Neuronal stem cell (in vitro differentiated cells): ENCODE measurements at regions not wholly inside any gene's neighbourhood (a gene's known extent, or its start where the extent isn't known, plus 50 kb on each side); places are given as distances from the start of the nearest gene placed in this dataset.

Experiments
- DNase-seq: peaks from one replicate; pipeline ENCODE4 v3.0.0-alpha.2; 2013; ENCODE audit warnings: low spot score
- H2AFZ ChIP-seq: one replicate; pipeline ENCODE4 v1.6.1; 2013; ENCODE audit warnings: mild to moderate bottlenecking, low read length, inconsistent platforms
- H2AK5ac ChIP-seq: 2 replicates; pipeline ENCODE4 v1.6.1; 2013; ENCODE audit warnings: low read depth, mild to moderate bottlenecking, inconsistent platforms, low read length, moderate library complexity, mixed read lengths
- H2BK120ac ChIP-seq: 2 replicates; pipeline ENCODE4 v1.6.1; 2013; ENCODE audit warnings: low read depth, mild to moderate bottlenecking, inconsistent platforms, low read length, moderate library complexity, mixed read lengths
- H2BK12ac ChIP-seq: one replicate; pipeline ENCODE4 v1.6.1; 2013; ENCODE audit warnings: low read length, inconsistent platforms
- H2BK15ac ChIP-seq: 2 replicates; pipeline ENCODE4 v1.6.1; 2013; ENCODE audit warnings: mild to moderate bottlenecking, low read length, inconsistent platforms, mixed read lengths
- H2BK5ac ChIP-seq: one replicate; pipeline ENCODE4 v1.6.1; 2013; ENCODE audit warnings: inconsistent platforms, mild to moderate bottlenecking, low read length, moderate library complexity
- H3K14ac ChIP-seq: one replicate; pipeline ENCODE4 v1.6.1; 2013; ENCODE audit warnings: low read length, inconsistent platforms
- H3K18ac ChIP-seq: 2 replicates; pipeline ENCODE4 v1.6.1; 2013; ENCODE audit warnings: low read length, inconsistent platforms
- H3K23ac ChIP-seq: 2 replicates; pipeline ENCODE4 v1.6.1; 2013; ENCODE audit warnings: low read depth, mild to moderate bottlenecking, mixed read lengths, low read length, inconsistent platforms; ENCODE audit not compliant: poor library complexity
- H3K27ac ChIP-seq: replicated peaks from 3 replicates; pipeline ENCODE4 v1.5.1; 2013; ENCODE audit warnings: low read length, inconsistent platforms
- H3K27me3 ChIP-seq, 3 experiments: 2 replicates each; pipeline ENCODE4 v1.6.1; 2013; ENCODE audit warnings: low read length in 3 of 3, mild to moderate bottlenecking in 2 of 3, inconsistent platforms in 1 of 3, low read depth in 1 of 3, mixed read lengths in 1 of 3, moderate library complexity in 1 of 3; ENCODE audit not compliant: control insufficient read depth in 3 of 3, insufficient read depth in 3 of 3
- H3K36me3 ChIP-seq, 2 donors: replicated peaks in 1 of 2; 2 replicates each; pipeline ENCODE4 v1.6.1; 2013; ENCODE audit warnings: low read length in 2 of 2; ENCODE audit not compliant: control insufficient read depth in 2 of 2, insufficient read depth in 2 of 2
- H3K4ac ChIP-seq: 2 replicates; pipeline ENCODE4 v1.6.1; 2013; ENCODE audit warnings: inconsistent platforms, mild to moderate bottlenecking, low read length, moderate library complexity
- H3K4me1 ChIP-seq, 2 donors: 1 replicate in 1 of 2; 2 replicates in 1 of 2; pipeline ENCODE4 v1.6.1; 2013; ENCODE audit warnings: low read length in 2 of 2, low read depth in 1 of 2; ENCODE audit not compliant: control insufficient read depth in 2 of 2, insufficient read depth in 1 of 2
- H3K4me2 ChIP-seq: one replicate; pipeline ENCODE4 v1.6.1; 2013; ENCODE audit warnings: mild to moderate bottlenecking, low read length, inconsistent platforms; ENCODE audit not compliant: insufficient read depth, poor library complexity, severe bottlenecking
- H3K4me3 ChIP-seq, 2 donors: 2 replicates each; pipeline ENCODE4 v1.5.1; 2013; ENCODE audit warnings: low read length in 2 of 2, mild to moderate bottlenecking in 2 of 2, inconsistent platforms in 1 of 2, moderate library complexity in 1 of 2
- H3K79me1 ChIP-seq: one replicate; pipeline ENCODE4 v1.6.1; 2013; ENCODE audit warnings: low read depth, mild to moderate bottlenecking, inconsistent platforms, low read length, moderate library complexity
- H3K9ac ChIP-seq: one replicate; pipeline ENCODE4 v1.6.1; 2013; ENCODE audit warnings: mild to moderate bottlenecking, low read depth, low read length, inconsistent platforms; ENCODE audit not compliant: poor library complexity
- H3K9me3 ChIP-seq, 2 donors: replicated peaks in 1 of 2; 2 replicates each; pipeline versions ENCODE3 to v1.6.1; 2013; ENCODE audit warnings: low read length in 2 of 2, mild to moderate bottlenecking in 2 of 2, inconsistent platforms in 1 of 2, low read depth in 1 of 2, mixed read lengths in 1 of 2, moderate library complexity in 1 of 2; ENCODE audit not compliant: control insufficient read depth in 2 of 2, insufficient read depth in 1 of 2
- H4K8ac ChIP-seq: one replicate; pipeline ENCODE4 v1.6.1; 2013; ENCODE audit warnings: low read depth, mild to moderate bottlenecking, inconsistent platforms, low read length, moderate library complexity
- H4K91ac ChIP-seq: one replicate; pipeline ENCODE4 v1.6.1; 2013; ENCODE audit warnings: low read length, low read depth, mild to moderate bottlenecking, inconsistent platforms; ENCODE audit not compliant: poor library complexity
- WGBS, 2 donors: extraction: QIAGEN DNeasy Blood & Tissue Kit; methylation state at CpG; one replicate each; pipeline ENCODE4 v1.1.7; 2013; ENCODE audit warnings: missing lambda C conversion rate in 2 of 2, mixed read lengths in 1 of 2; ENCODE audit not compliant: insufficient read length in 2 of 2, insufficient replicate concordance in 1 of 2; ENCODE audit errors: extremely low coverage in 2 of 2; 5-methylcytosine and 5-hydroxymethylcytosine counted together

DNA sequence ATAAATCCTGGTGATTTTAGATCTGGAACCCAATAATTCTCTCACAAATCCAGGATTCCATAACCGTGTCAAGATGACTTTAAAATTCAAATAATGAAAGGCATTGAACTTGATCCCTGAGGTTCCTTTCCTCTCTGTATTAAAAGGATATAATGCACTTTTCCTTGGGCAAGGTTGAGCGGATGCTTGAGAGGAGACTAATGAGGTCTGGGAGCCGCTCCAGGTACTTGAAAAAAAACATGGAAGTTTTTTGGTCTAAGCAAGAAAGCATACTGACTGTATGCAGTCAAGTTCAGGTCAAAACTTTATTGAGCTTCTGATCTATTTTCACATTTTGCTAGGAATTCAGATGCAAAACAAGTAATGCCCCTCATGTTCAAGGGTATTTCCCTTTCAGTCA is 318.5 kb downstream of the RAD51AP2 start:
- no peak overlapping the region for H2AK5ac ChIP-seq
- no peak overlapping the region for H3K23ac ChIP-seq
- H2BK12ac ChIP-seq, result no peak overlapping the region
- H4K8ac ChIP-seq, result no peak overlapping the region
- no peak overlapping the region for H2BK5ac ChIP-seq
- no peak overlapping the region for H3K4me3 ChIP-seq
- H3K4me1 ChIP-seq, result no peaks in the 10 kb centered on the region
- no peak overlapping the region for H2BK120ac ChIP-seq
- no peak overlapping the region for H3K27ac ChIP-seq
- H4K91ac ChIP-seq, result no peak overlapping the region
- H3K36me3 ChIP-seq, result no peaks in the 10 kb centered on the region
- no peak for DNase-seq
- H3K18ac ChIP-seq, result no peak overlapping the region
- no peak overlapping the region for H3K4ac ChIP-seq
- H3K79me1 ChIP-seq, result no peaks in the 10 kb centered on the region
- no peaks in the 10 kb centered on the region for H3K27me3 ChIP-seq
- H3K9ac ChIP-seq, result no peak overlapping the region
- no CpG with 5 or more reads among the region's 3 CpGs for WGBS, 2 donors
- H3K9me3 ChIP-seq, result no peaks in the 10 kb centered on the region
- no peak overlapping the region for H2AFZ ChIP-seq
- H3K4me2 ChIP-seq, result no peak overlapping the region
- no peak overlapping the region for H3K14ac ChIP-seq
- no peak overlapping the region for H2BK15ac ChIP-seq

DNA sequence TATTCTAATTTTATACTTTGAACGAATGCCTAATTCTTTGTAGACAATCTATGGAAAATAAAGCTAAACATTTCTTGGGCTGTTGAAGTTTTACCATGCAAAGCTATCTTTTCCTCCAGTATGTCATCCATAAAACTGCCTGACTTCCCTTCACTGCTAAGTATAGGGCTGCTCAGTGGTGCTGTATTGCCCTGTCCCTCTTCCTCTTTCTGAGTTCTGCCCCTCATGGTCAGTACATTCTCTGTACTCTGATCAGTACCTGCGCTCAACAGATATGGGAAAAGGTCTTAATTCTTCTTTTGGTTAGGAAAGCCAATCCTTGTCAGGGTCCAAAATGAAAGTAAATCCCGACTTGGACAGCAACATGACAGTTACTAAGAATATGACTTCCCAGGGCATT is 321.9 kb downstream of the RAD51AP2 start:
- Histone ChIP-seq H3K23ac (no peak overlapping the region), H3K79me1 (no peaks in the 10 kb centered on the region), H3K27me3 (no peaks in the 10 kb centered on the region), H4K8ac (no peak overlapping the region), H4K91ac (no peak overlapping the region), H3K27ac (no peak overlapping the region), H2AK5ac (no peak overlapping the region), H3K9ac (no peak overlapping the region), H3K4me2 (no peak overlapping the region), H3K4me1 (no peaks in the 10 kb centered on the region), H2BK5ac (no peak overlapping the region), H3K9me3 (no peaks in the 10 kb centered on the region), H3K4ac (no peak overlapping the region), H2BK15ac (no peak overlapping the region), H3K18ac (no peak overlapping the region), H3K36me3 (no peaks in the 10 kb centered on the region), H2BK120ac (no peak overlapping the region), H2BK12ac (no peak overlapping the region), H3K4me3 (no peak overlapping the region), H2AFZ (no peak overlapping the region), H3K14ac (no peak overlapping the region)
- DNase-seq, result no peak
- no CpG with 5 or more reads among the region's 3 CpGs for WGBS, 2 donors

DNA sequence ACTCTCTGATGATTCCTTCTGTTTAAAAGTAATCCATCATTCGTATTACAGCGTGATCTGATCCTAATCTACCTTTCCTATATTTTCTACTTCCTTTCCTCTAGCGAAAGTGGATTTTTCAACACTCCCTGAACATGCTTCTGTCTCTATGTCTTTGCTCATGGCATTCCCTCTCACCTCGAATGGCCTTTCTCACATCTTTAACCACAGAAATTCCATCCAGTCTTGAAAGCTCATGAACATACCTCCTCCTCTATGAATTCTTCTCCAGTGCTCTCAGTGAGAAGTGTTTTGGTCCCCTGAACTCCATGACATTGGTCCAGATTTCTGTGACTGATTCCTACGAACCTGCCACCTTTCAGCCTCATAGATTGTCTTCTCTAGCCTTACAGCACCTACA is 323.2 kb downstream of the RAD51AP2 start:
- no peak overlapping the region for H2BK5ac ChIP-seq
- WGBS, 2 donors, result no CpG with 5 or more reads among the region's 5 CpGs
- DNase-seq, result no peak

DNA sequence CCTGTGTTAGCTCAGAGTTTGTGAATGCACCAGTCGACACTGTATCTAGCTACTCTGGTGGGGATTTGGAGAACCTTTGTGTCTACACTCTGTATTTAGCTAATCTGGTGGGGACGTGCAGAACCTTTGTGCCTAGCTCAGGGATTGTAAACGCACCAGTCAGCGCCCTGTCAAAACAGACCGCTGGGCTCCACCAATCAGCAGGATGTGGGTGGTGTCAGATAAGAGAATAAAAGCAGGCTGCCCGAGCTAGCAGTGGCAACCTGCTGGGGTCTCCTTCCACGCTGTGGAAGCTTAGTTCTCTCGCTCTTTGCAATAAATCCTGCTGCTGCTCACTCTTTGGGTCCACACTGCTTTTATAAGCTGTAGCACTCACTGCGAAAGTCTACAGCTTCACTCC is 324.2 kb downstream of the RAD51AP2 start:
- H3K79me1 ChIP-seq, result no peaks in the 10 kb centered on the region
- no peak overlapping the region for H2BK5ac ChIP-seq
- no peak overlapping the region for H3K4me3 ChIP-seq
- H3K27ac ChIP-seq, result no peak overlapping the region
- H2BK120ac ChIP-seq, result no peak overlapping the region
- H3K18ac ChIP-seq, result no peak overlapping the region
- no peak overlapping the region for H2AK5ac ChIP-seq
- H4K91ac ChIP-seq, result no peak overlapping the region
- no peaks in the 10 kb centered on the region for H3K36me3 ChIP-seq
- H2BK15ac ChIP-seq, result no peak overlapping the region
- no peak overlapping the region for H3K14ac ChIP-seq
- no peak for DNase-seq
- H3K9ac ChIP-seq, result no peak overlapping the region
- H4K8ac ChIP-seq, result no peak overlapping the region
- no CpG with 5 or more reads among the region's 9 CpGs for WGBS, 2 donors
- H3K4me2 ChIP-seq, result no peak overlapping the region
- no peak overlapping the region for H2BK12ac ChIP-seq
- H3K4ac ChIP-seq, result no peak overlapping the region
- no peaks in the 10 kb centered on the region for H3K4me1 ChIP-seq
- H3K23ac ChIP-seq, result no peak overlapping the region
- H3K9me3 ChIP-seq, result no peaks in the 10 kb centered on the region
- no peak overlapping the region for H2AFZ ChIP-seq
- no peaks in the 10 kb centered on the region for H3K27me3 ChIP-seq

More for the DNA sequence above, 323.2 kb downstream of the RAD51AP2 start:
- H3K9ac ChIP-seq, result no peak overlapping the region
- H4K8ac ChIP-seq, result no peak overlapping the region
- no peaks in the 10 kb centered on the region for H3K36me3 ChIP-seq
- H3K9me3 ChIP-seq, result no peaks in the 10 kb centered on the region
- H2BK120ac ChIP-seq, result no peak overlapping the region
- no peak overlapping the region for H3K4me2 ChIP-seq
- H3K27ac ChIP-seq, result no peak overlapping the region
- no peak overlapping the region for H3K4ac ChIP-seq
- no peak overlapping the region for H3K14ac ChIP-seq
- H2AFZ ChIP-seq, result no peak overlapping the region
- H3K23ac ChIP-seq, result no peak overlapping the region
- H3K18ac ChIP-seq, result no peak overlapping the region
- H4K91ac ChIP-seq, result no peak overlapping the region
- no peak overlapping the region for H2BK12ac ChIP-seq
- H3K79me1 ChIP-seq, result no peaks in the 10 kb centered on the region
- no peak overlapping the region for H3K4me3 ChIP-seq
- no peaks in the 10 kb centered on the region for H3K27me3 ChIP-seq
- H3K4me1 ChIP-seq, result no peaks in the 10 kb centered on the region
- H2BK15ac ChIP-seq, result no peak overlapping the region
- no peak overlapping the region for H2AK5ac ChIP-seq
